DND-41 (cell line): ENCODE measurements at regions not wholly inside any gene's neighbourhood (a gene's known extent, or its start where the extent isn't known, plus 50 kb on each side); places are given as distances from the start of the nearest gene placed in this dataset.

ENCODE experiments used
- EZH2 ChIP-seq: IDR thresholded peaks from 3 replicates; pipeline ENCODE4 v1.6.1; 2012; ENCODE audit warnings: borderline replicate concordance, low read depth, mild to moderate bottlenecking, moderate library complexity, low read length, inconsistent platforms; ENCODE audit not compliant: severe bottlenecking
- TF ChIP-seq, protein P1 (sequence below): IDR thresholded peaks from 2 replicates; pipeline ENCODE4 v1.5.1; 2012; ENCODE audit warnings: borderline replicate concordance, low read length, moderate library complexity, mild to moderate bottlenecking; ENCODE audit not compliant: poor library complexity, severe bottlenecking; ENCODE audit errors: extremely low read depth

DNA sequence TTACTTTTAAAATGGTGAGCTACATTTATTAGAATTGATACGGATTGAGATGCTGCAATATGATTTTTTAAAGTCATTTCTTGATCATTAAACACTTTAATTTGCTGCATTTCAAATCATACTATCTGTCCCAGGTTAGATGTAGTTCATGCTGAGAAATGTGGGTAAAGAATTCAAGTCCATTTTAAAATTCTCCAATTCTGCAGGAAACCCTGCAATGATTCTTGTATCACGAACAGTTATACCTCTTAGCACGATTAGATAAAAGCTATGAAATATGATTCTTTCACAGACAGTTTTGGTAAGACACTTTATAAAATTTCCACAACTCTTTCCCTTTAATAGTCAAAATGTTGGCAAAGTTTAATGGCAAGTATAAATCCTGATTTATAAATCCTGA is 693.4 kb downstream of the ADGRL2 start:
- TF ChIP-seq, protein P1, sequence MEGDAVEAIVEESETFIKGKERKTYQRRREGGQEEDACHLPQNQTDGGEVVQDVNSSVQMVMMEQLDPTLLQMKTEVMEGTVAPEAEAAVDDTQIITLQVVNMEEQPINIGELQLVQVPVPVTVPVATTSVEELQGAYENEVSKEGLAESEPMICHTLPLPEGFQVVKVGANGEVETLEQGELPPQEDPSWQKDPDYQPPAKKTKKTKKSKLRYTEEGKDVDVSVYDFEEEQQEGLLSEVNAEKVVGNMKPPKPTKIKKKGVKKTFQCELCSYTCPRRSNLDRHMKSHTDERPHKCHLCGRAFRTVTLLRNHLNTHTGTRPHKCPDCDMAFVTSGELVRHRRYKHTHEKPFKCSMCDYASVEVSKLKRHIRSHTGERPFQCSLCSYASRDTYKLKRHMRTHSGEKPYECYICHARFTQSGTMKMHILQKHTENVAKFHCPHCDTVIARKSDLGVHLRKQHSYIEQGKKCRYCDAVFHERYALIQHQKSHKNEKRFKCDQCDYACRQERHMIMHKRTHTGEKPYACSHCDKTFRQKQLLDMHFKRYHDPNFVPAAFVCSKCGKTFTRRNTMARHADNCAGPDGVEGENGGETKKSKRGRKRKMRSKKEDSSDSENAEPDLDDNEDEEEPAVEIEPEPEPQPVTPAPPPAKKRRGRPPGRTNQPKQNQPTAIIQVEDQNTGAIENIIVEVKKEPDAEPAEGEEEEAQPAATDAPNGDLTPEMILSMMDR, result no peak
- TF ChIP-seq EZH2, result no peak
